ENCODE measurements at regions not wholly inside any gene's neighbourhood (a gene's known extent, or its start where the extent isn't known, plus 50 kb on each side); places are given as distances from the start of the nearest gene placed in this dataset.

DNA sequence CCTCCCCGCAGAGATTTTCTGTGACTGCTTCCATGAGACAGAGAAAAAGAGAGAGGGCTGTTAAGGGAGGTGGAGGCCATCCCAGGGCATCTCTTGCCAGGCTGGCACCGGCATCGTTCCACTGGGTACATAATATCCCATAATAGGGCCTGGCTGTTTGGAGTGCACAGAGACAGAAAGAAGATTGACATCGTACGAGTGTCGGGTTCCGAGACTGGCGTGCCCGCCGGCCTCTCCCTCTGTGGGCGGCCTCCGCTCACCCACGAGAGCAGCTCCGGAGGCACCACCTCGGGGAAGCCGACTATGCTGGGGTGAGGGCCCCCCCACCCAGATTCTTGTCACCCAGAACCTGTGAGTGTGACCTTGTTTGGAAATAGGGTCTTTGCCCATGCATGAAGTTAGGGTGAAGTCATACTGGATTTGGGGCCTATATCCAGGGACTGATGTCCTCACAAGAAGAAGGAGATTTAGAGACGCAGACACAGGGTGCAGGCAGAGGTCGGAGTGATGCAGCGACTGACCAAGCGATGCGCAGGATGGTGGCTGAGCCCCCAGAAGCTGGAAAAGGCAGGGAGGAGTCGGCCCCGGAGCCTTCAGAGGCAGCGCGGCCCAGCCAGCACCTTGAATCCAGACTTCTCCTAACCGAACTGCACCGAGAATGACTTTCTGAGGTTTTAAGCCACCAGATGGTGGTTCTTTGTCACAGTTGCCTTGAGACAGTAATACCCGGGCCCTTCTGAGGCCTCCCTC is 101.8 kb upstream of the CIBAR2 start:
- WGBS (ENCODE audit: extremely low coverage, insufficient read length, low lambda C conversion rate), result no CpG with 5 or more reads among the region's 28 CpGs
- Histone ChIP-seq H3K4me2 (ENCODE audit: insufficient read depth, insufficient read length, low read length) (no peak overlapping the region), H2AFZ (ENCODE audit: low read length) (no peak overlapping the region), H3K18ac (ENCODE audit: insufficient read length, low read depth, low read length) (no peak overlapping the region), H3K79me1 (ENCODE audit: insufficient read depth, low read depth, low read length, poor library complexity, severe bottlenecking) (no peaks in the 10 kb centered on the region), H4K8ac (replicated peaks; ENCODE audit: insufficient read length, low read depth, low read length) (no peak overlapping the region), H3K9ac (ENCODE audit: extremely low read depth, insufficient read length, low read length) (no peak overlapping the region), H4K20me1 (ENCODE audit: control insufficient read depth, insufficient read depth, insufficient read length) (no peaks in the 10 kb centered on the region), H3K4ac (ENCODE audit: low read depth, low read length) (no peak overlapping the region), H2BK15ac (ENCODE audit: low read depth, low read length) (no peak overlapping the region), H3K27ac (ENCODE audit: insufficient read length, low read depth, low read length) (no peak overlapping the region), H2BK120ac (ENCODE audit: low read depth, low read length, poor library complexity, severe bottlenecking) (no peak overlapping the region), H4K91ac (ENCODE audit: insufficient read length, low read depth, low read length) (no peak overlapping the region), H3T11ph (ENCODE audit: low read length) (no peak overlapping the region), H3K79me2 (ENCODE audit: insufficient read depth, low read length) (no peaks in the 10 kb centered on the region; the same call in 1 of the 2 replicates), H3K23ac (ENCODE audit: insufficient read length, low read depth, low read length) (no peak overlapping the region), H3K4me1 (ENCODE audit: insufficient read depth, low read length) (no peaks in the 10 kb centered on the region; the same call in 1 of the 2 replicates), H3K56ac (ENCODE audit: insufficient read length, low read depth, low read length) (no peak overlapping the region), H3K14ac (ENCODE audit: insufficient read depth, low read length) (no peak overlapping the region), H3K23me2 (ENCODE audit: insufficient read length, low read depth, low read length, poor library complexity, severe bottlenecking) (peaks cover 3% of the 10 kb centered on the region), H2AK5ac (ENCODE audit: insufficient read length, low read length) (no peak overlapping the region), H2BK5ac (ENCODE audit: insufficient read length, low read length) (no peak overlapping the region), H2BK20ac (ENCODE audit: low read depth, low read length, poor library complexity, severe bottlenecking) (no peak overlapping the region), H4K5ac (ENCODE audit: insufficient read length, low read depth, low read length) (no peak overlapping the region), H2BK12ac (ENCODE audit: insufficient read length, low read depth, low read length) (no peak overlapping the region), H3K27me3 (ENCODE audit: insufficient read depth, low read length) (no peaks in the 10 kb centered on the region), H3K9me3 (ENCODE audit: control insufficient read depth, low read depth, low read length) (no peaks in the 10 kb centered on the region)
- DNase-seq, result no peak
- H3K27ac Mint-ChIP-seq, result peak overlapping the region in 2 of 3 experiments; percentile 51 to 70; a peak in 3 of 7 replicates
- H3K27me3 Mint-ChIP-seq (ENCODE audit: low read depth), result no peaks in the 10 kb centered on the region; the same call in 1 of the 2 replicates
- H3K36me3 Mint-ChIP-seq (ENCODE audit: insufficient read depth in 1 of 3, low read depth in 3 of 3), result no peaks in the 10 kb centered on the region
- H3K4me1 Mint-ChIP-seq, result peaks cover 9 to 32% of the 10 kb centered on the region in 2 experiments
- TF ChIP-seq, protein P1, sequence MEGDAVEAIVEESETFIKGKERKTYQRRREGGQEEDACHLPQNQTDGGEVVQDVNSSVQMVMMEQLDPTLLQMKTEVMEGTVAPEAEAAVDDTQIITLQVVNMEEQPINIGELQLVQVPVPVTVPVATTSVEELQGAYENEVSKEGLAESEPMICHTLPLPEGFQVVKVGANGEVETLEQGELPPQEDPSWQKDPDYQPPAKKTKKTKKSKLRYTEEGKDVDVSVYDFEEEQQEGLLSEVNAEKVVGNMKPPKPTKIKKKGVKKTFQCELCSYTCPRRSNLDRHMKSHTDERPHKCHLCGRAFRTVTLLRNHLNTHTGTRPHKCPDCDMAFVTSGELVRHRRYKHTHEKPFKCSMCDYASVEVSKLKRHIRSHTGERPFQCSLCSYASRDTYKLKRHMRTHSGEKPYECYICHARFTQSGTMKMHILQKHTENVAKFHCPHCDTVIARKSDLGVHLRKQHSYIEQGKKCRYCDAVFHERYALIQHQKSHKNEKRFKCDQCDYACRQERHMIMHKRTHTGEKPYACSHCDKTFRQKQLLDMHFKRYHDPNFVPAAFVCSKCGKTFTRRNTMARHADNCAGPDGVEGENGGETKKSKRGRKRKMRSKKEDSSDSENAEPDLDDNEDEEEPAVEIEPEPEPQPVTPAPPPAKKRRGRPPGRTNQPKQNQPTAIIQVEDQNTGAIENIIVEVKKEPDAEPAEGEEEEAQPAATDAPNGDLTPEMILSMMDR (conservative IDR thresholded peaks at IDR 0.05), result no peak
- no peak overlapping the region for H3K4me3 Mint-ChIP-seq
- no peaks in the 10 kb centered on the region for H3K9me3 Mint-ChIP-seq

All from H9 (cell line).